HTR-8/SVneo (cell line): ENCODE measurements at regions not wholly inside any gene's neighbourhood (a gene's known extent, or its start where the extent isn't known, plus 50 kb on each side); places are given as distances from the start of the nearest gene placed in this dataset.

Experiments used
- DNase-seq: peaks from one replicate; pipeline ENCODE4 v3.0.0; 2011; ENCODE audit warnings: low spot score, mixed read lengths; ENCODE audit not compliant: insufficient read length
- FAIRE-seq: peaks from 2 replicates; lab custom pipeline; 2011; peaks lifted over from hg19 to GRCh38; lab: Jason Lieb, UNC

- DNase-seq = no peak
- FAIRE-seq = no peak
These were observed 875.6 kb downstream of the QKI start for GRCh38 chr6:164290101-164290500.

DNA sequence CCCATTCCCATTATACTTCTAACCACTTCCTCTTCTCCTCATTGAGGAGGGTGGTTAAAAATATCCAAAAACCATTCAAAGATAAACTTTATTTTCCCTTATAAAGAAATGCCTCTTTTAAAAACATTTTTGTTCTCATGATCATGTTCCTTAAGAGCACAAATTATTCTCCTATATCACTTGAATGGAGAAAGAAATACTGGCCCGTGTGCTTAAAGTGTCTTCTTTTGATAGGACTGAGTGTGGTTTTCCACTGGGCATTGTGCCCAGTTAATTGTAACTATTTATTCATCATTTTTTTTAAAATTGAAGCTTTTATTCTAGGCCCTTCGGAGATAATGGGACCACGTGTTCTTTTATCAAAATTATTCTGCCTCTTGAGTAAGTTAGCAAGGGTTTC is 871.5 kb downstream of the QKI start:
- DNase-seq = no peak

DNA sequence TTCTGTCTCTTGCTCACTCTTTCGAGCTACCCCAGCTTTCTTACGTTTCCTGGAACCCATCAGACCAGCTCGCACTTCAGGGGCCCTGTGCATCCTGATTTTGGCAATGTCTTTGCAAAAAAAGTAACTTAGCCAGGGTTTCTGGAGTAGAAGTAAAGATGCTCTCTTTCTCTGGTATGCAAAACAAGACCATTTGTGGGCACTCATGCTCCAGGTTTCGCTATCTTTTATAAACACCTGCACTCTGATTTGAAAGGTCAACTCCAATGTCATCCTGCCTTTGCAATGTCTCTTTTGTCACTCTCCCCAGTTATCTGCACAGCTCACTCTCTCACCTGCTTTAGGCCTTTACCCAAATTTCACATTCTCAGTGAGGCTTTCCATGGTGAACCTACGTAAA is 869.1 kb downstream of the QKI start:
- DNase-seq (no peak), FAIRE-seq (no peak)

More for the DNA sequence above, 871.5 kb downstream of the QKI start:
- FAIRE-seq = no peak

DNA sequence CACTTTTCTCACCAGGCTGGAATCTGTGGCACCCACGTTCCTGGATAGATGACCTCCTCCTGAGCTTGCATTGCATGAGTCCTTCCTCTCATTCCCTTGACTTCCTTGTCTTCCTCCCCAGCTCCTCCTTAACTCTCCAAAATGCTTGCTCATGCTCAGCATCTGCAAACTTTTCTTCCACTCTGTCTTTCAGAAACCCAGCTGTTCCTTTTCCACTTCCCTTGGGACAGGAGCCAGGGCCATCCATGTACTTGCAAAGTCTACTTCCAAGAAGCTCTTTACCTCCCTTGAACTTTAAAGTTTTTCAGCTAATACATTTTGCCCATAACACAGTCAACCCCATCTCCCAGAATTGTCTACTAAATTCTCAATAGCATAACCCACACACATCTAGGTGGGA is 861.7 kb downstream of the QKI start:
- DNase-seq (no peak), FAIRE-seq (no peak)

GRCh38 chr6:164275773-164276172 is 861.3 kb downstream of the QKI start:
- DNase-seq (no peak), FAIRE-seq (no peak)

DNA sequence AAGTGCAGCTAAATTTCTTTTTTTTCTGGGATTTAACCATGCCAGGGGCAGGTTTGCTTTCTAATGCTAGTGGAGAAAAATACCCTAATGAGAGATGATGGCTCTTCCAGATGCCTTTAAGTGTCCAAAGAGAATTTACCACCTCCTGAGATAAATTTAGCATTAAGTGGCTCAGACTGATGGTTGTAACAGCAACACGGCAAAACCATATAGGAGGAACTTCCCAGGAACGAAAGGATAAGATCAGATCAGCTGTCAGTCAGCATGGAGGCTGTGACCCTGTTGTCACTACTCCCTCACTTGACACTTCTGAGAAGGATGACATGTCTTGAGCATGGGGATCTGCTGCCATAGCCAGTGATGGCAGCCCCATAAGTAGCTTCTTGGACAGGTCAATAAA is 860.0 kb downstream of the QKI start:
- DNase-seq = no peak
- FAIRE-seq = no peak

DNA sequence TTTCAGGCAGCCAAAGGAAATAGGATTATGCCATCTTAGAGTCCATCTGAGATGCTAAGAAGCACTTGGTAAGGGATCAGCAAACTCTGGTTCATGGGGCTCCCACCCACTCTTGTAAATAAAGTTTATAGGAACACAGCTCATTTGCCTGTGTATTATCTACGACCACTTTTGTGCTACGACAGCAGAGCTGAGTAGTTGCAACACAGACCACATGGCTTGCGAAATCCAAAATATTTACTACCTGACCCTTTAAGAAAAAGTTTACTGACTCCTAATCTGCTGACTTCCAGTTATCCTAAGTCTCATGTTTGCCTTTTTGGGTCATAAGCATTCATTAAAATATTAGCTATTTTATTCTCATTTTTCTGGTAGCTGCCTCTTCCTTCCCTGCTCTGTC is 859.0 kb downstream of the QKI start:
- no peak for FAIRE-seq
- DNase-seq = no peak

DNA sequence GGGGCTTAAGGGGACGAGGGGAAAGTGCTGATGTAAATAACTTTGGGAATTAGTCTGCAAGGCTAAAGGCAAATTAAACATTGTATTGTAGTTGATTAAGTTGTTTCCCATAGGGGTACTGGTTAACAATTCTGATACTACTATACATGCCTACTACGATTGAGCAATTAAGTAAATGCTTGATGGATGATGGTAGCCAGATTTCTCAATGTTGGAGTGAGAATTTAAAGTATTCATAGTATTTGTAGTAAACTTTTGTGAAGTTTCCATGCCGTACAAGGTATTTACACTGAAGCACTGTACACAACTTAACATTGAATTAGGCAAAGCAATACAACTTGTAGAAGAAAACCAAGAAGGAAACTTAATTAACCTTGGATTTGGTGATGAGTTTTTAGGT is 852.3 kb downstream of the QKI start:
- DNase-seq (no peak), FAIRE-seq (no peak)

GRCh38 chr6:164262348-164262747 is 847.8 kb downstream of the QKI start:
- FAIRE-seq (no peak), DNase-seq (no peak)

DNA sequence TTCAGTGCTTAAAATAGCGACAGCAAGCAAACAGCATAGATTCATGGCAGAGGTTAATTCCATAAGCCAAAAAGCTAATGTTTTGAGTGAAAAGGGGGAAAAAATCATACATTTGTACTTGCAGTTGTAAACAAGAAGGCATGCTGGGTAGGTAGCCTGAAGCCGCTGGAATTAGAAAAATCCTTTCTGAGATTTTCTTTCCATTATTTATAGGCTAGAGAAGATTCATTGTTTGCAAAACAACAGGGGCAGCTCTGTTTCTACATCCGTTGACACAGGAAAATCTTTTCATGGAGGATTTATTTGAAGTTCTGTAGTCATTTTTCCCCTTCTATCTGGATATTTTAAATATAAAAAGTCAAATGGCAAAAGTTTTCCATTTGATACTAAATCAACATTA is 843.9 kb downstream of the QKI start:
- FAIRE-seq = no peak
- DNase-seq = no peak

GRCh38 chr6:164252948-164253347 is 838.4 kb downstream of the QKI start:
- FAIRE-seq (no peak), DNase-seq (no peak)

DNA sequence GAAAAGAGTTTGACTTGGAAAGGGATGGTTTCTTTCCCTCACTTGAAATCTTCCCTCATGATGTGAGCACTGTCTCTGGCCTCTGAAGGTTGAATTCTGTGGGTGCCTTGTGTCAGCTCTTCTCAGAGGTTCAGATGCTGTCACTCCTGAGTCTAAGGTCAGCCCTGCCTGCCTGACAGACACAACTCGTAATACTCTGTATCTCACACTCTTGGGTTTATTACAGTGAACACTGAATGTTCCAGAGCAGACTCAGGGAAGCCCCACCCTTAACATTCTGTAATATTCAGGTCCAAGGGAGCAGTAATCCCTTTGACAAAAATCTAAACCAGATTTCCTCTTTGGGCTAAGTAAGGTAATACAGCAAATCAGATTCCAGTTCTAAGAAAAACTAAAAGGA is 837.8 kb downstream of the QKI start:
- FAIRE-seq (no peak), DNase-seq (no peak)

GRCh38 chr6:164247106-164247505 is 832.6 kb downstream of the QKI start:
- FAIRE-seq (no peak), DNase-seq (no peak)

DNA sequence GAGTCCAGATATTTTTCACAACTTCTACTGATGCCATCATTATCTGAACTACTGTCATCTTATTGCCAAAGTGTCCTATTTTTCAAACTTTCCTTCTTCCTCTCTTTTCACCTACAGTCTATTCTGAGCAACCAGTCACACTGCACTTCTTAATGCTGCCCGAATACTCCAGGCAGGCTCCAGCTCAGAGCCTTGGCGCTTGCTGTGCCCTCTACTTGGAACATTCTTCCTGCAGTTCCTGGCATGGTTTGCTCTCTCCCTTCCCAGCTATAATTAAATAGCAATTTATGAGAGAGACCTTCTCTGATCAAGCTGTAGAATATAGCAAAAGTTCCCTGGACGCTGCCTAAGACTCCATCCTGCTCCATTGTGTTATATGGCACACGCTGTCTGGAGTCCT is 831.6 kb downstream of the QKI start:
- FAIRE-seq (no peak), DNase-seq (no peak)

DNA sequence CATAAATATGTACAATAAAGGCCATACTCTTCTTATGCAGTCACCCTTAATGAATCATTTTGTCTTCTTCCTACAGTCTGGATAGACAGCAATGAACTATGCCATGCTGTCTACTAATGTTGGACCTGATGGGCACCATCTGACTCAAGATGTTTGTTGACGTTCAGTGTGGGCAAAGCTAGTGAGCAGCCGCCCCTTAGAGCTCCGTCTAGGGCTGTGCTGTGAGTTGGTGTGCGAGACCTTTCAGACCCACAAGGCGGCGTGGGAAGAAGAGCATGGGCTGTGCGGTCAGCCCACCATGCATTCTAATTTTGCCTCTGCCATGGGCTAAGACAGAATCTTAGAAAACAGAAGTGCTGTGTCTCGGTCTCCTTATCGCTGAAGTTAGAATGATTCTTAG is 829.4 kb downstream of the QKI start:
- DNase-seq (no peak), FAIRE-seq (no peak)

DNA sequence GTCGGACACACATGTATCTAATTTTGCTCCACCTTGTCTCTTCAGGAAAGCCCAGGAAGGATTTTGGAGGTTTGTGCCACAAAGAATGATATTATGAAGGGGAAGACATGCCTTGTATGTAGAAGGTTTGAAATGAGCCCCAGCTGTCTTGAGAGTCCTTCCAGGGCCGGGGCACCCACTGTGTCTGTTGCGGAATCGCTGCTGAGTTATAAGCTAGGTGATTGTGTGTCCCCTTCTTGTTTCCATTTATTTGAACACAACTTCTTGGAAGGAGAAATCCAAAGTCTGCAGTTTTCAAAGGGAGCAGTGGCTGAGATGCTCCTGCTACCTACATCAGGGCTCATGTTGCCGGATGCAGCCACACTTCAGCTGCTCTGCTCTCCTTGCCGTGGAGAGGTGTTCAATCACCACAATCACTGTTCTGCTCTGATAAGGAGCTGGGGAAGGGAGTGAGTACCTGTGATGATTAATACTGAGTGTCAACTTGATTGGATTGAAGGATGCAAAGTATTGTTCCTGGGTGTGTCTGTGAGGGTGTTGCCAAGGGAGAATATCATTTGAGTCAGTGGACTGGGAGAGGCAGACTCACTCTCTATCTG is 828.6 kb downstream of the QKI start:
- DNase-seq = no peak
- no peak for FAIRE-seq

DNA sequence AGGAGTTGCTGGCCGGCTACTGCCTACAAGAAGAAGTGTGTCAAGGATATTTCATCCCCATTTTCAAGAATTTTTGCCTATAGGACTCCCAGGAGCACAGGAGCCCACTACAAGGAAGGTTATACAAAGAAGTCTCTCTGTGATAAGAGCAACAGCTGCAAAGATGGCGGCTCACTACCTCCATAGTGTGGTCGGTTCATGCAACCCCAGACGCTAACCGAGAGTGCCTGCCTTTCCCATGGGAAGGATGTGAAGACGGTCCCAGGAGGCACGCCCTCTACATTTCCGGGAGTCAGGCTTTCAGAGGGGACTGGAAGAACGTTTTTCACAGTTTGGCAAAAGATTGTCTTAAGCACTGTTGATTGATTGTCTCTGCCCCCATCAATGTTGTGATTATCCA is 816.3 kb downstream of the QKI start:
- FAIRE-seq = no peak
- DNase-seq = no peak

DNA sequence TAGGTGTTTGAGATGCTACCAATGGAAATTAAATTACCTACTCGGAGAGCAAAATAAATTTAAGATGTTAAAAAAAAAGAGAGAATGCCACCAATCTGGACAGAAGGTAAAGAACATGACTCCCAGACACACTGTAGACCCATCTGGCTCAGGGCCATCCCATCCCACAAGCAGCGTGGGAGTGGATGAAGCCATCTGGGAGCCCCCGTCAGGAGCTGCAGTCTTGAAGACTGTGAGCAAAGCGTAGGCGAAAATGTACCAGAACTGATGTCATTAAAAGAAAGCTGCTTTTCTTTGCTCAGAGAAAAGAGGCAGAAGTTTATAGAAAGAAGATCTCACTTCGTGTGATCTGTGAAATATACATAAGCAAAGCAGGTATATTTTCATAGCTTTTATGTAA is 815.7 kb downstream of the QKI start:
- FAIRE-seq (no peak), DNase-seq (no peak)

- FAIRE-seq = no peak
- DNase-seq = no peak
These were observed 815.2 kb downstream of the QKI start for GRCh38 chr6:164229716-164230115.

DNA sequence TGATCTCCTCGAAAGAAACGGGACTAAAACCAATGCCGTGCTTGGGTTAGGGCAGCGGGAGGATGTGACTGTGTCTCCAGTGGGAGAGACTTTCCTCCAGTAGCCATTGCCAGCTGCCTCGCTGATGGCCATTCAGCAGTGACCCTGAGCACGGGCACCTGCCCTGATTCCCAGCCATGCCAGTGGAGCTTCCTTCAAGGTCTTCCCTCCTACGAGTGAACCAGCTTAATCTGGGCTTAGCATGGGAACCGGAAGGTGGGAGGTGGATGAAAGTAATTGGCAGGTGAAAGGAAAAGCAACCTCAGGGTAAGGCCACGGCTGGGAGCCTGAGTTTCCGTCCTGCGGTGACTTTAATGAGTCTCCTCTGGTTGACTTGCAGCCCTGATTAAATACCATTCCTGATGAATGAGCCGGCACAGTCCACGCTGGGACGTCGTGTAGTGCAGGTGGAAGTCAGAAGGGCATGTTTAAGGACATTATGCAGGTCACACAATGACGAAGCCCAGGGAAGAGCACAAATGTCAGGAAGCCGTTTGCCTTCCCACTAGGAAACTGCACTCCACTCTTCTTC is 813.5 kb downstream of the QKI start:
- FAIRE-seq (no peak), DNase-seq (no peak)

DNA sequence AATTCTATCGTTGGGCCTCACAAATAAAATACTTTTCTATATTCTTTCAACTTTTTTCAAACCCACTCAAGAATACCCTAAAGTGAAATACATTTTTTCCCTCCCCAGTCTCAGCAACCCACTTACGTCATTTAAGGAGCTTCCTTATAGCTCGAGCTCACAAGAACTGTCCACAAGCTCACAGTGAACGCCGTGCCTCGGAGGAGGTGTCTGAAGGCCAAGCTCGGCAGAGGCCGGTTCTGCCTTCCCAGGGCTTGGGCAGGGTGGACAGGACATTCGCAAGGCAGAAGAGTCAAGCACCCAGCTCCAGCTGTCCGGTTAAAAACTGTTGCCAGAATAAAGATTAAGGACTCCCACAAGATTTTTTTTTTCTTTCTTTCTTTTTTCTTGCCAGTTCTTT is 802.3 kb downstream of the QKI start:
- DNase-seq = no peak
- FAIRE-seq = no peak

DNA sequence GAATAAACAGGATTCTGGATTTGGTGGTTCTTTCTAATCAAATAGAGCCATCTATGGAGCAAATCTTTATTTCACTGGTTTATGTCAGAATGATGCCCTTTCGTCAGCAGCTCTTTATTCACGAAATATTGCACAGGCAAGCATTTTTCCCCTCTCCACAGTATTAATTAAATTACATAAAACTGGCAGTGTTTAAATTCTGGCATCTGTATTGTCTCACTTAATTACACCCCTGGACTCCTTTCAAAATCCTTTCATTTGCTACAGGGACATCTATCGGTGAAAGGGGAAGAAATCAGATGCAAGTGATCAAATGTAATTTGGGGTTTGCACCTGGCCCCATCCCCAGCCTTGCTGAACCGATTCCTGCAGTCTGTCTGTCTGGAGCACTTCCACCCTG is 801.9 kb downstream of the QKI start:
- DNase-seq = no peak
- FAIRE-seq = no peak

DNA sequence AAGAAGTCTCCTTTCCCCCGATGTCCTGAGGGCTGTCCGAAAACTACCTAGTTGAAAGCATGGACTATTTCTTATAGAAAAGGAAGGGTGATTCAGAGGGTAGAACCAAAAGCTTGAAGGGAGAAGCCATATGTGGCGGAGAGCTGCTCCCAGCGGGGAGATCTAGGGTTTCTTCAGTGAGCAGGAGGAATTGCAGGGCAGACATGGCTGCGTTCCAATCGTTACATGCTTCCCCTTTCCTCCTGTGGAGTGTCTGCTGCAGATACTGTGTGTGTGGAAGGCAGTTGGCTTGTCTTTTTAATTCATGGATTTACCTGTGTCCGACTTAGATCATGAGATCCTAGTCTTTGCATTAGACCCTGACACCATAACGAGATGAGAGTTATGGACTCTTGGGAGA is 799.5 kb downstream of the QKI start:
- DNase-seq (no peak), FAIRE-seq (no peak)
